ENCODE measurements at regions not wholly inside any gene's neighbourhood (a gene's known extent, or its start where the extent isn't known, plus 50 kb on each side); places are given as distances from the start of the nearest gene placed in this dataset.

- TF ChIP-seq CTCF (IDR thresholded peaks at IDR 0.05; ENCODE audit: low read depth, low read length, missing control alignments) = no peak
- no peak overlapping the region for H3K4me3 ChIP-seq (ENCODE audit: low read depth, low read length)
- no peak for DNase-seq (ENCODE audit: low read depth)
Observed at GRCh38 chr2:120524174-120524573, 178.2 kb downstream of the INHBB start.

GRCh38 chr2:120525056-120526046, 179.4 kb downstream of the INHBB start:
- no peak for DNase-seq (ENCODE audit: low read depth)
- no peak for TF ChIP-seq CTCF (IDR thresholded peaks at IDR 0.05; ENCODE audit: low read depth, low read length, missing control alignments)
- no peak overlapping the region for H3K4me3 ChIP-seq (ENCODE audit: low read depth, low read length)

GRCh38 chr2:120526047-120526562, 180.2 kb downstream of the INHBB start:
- no peak overlapping the region for H3K4me3 ChIP-seq (ENCODE audit: low read depth, low read length)
- no peak for TF ChIP-seq CTCF (IDR thresholded peaks at IDR 0.05; ENCODE audit: low read depth, low read length, missing control alignments)
- no peak for DNase-seq (ENCODE audit: low read depth)

DNA sequence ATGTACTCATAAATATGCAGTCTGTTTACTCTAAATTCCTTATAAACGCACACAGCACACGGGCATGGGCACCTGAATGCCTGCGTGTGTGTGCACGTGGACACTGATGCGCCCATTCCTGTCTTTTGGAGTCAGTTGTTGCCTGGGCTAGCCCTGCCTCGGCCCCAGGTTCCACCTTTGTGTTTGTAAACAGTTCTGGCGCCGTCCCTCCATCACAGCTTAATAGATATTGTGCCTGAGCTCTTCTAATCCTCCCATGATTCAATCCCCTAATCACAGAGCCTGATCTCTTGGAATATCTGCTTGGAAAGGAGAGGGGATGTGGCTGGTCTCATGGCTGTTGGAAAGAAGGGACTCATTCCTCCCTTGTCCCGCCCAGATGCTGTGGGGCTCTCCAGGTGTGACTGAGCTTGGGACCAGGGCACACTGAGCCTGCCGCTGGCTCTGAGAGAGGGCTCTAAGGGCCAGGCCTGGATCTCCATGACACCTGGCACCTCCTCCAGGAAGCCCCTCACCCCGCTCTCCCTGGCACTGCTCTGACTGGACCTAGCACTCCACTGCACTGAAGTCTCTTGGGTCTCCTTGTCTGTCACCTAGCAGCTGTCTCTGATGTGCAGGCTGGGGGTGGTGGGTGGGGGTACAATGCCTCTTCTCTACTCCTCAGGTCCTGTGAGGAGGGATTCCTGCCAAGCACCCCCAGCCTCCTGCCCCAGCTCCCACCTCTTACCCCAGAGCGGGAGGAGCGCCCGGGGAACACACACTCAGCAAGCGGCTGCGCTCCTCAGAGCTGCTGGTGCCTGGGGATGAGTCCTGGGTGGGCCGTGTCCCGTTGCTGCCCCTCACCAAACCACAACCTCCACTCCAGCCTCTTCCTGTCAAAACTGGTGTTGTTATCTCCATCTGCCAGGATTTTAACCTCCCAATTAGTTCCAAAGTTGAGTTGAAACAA, 181.3 kb downstream of the INHBB start:
- H3K4me3 ChIP-seq (ENCODE audit: low read depth, low read length) = no peak overlapping the region
- no peak for DNase-seq (ENCODE audit: low read depth)
- no peak for TF ChIP-seq CTCF (IDR thresholded peaks at IDR 0.05; ENCODE audit: low read depth, low read length, missing control alignments)

DNA sequence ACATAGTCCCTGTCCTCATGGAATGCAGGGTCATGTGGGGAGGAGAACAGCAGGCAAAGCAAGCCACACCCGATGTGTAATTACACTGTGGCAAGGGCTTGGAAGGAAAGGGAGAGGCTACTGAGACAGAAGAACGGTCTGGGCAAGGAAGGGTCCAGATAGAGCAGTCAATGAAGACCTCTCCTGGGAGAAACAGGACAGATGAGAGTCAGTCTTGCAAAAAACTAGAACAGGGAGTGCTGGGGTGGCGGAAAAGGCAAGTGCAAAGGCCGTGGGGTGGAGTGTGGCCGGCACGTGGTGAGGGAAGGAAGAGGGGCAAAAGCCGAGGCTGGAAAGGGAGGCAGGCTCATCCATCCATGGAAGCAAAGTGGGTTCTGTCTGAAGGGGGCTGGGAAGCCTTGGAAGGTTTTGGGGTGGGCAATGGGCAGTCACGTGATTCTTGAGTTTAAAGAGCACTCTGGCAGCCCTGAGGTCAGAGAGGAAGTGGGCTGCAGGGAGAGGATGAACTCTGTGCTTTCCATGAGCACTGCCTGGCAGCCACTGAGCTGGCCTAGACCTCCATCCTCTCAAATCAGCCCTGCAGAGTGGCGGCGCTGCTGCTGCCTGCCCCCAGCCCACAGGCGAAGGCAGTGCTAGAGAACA, 182.2 kb downstream of the INHBB start:
- H3K4me3 ChIP-seq (ENCODE audit: low read depth, low read length) = no peak overlapping the region
- DNase-seq (ENCODE audit: low read depth) = no peak
- no peak for TF ChIP-seq CTCF (IDR thresholded peaks at IDR 0.05; ENCODE audit: low read depth, low read length, missing control alignments)

- no peak for DNase-seq (ENCODE audit: low read depth)
- H3K4me3 ChIP-seq (ENCODE audit: low read depth, low read length) = no peak overlapping the region
- no peak for TF ChIP-seq CTCF (IDR thresholded peaks at IDR 0.05; ENCODE audit: low read depth, low read length, missing control alignments)
Observed at GRCh38 chr2:120528693-120529076, 182.7 kb downstream of the INHBB start.

Data from GM12864 (cell line).